AG20443 (cell line): ENCODE measurements at regions not wholly inside any gene's neighbourhood (a gene's known extent, or its start where the extent isn't known, plus 50 kb on each side); places are given as distances from the start of the nearest gene placed in this dataset.
"Not testable (repeated sequence)": the region's sequence is repeated elsewhere in the genome, so short reads cannot be mapped to it uniquely, and the experiment has no call there.

ENCODE experiments used
- DNase-seq: peaks from one replicate; pipeline ENCODE4 v3.0.0; 2012; ENCODE audit warnings: low spot score, mixed read lengths

- no peak for DNase-seq
Measured at GRCh38 chr2:139550341-139550740, 770.2 kb upstream of the NXPH2 start.

GRCh38 chr2:139544186-139544851 lies 764.1 kb upstream of the NXPH2 start:
- no peak for DNase-seq

- not testable (repeated sequence) for DNase-seq
Measured at GRCh38 chr2:139538332-139539020, 758.3 kb upstream of the NXPH2 start.

- DNase-seq = no peak
Measured at GRCh38 chr2:139529080-139529479, 748.9 kb upstream of the NXPH2 start.

GRCh38 chr2:139526781-139527180 lies 746.6 kb upstream of the NXPH2 start:
- no peak for DNase-seq

- DNase-seq = no peak
Measured at GRCh38 chr2:139518321-139518720, 738.1 kb upstream of the NXPH2 start.

- no peak for DNase-seq
Measured at GRCh38 chr2:139514951-139515350, 734.8 kb upstream of the NXPH2 start.

- DNase-seq = no peak
Measured at GRCh38 chr2:139495851-139496250, 715.7 kb upstream of the NXPH2 start.

GRCh38 chr2:139492131-139492680 lies 712.0 kb upstream of the NXPH2 start:
- DNase-seq = no peak

- no peak for DNase-seq
Measured at GRCh38 chr2:139480161-139480650, 700.0 kb upstream of the NXPH2 start.

GRCh38 chr2:139478165-139478914 lies 698.1 kb upstream of the NXPH2 start:
- no peak for DNase-seq

- DNase-seq = no peak
Measured at GRCh38 chr2:139477618-139478017, 697.4 kb upstream of the NXPH2 start.

GRCh38 chr2:139469985-139470384 lies 689.8 kb upstream of the NXPH2 start:
- DNase-seq = no peak

- no peak for DNase-seq
Measured at GRCh38 chr2:139465789-139466188, 685.6 kb upstream of the NXPH2 start.

GRCh38 chr2:139457873-139458272 lies 677.7 kb upstream of the NXPH2 start:
- DNase-seq = no peak

- DNase-seq = no peak
Measured at GRCh38 chr2:139454251-139454650, 674.1 kb upstream of the NXPH2 start.

GRCh38 chr2:139439100-139439499 lies 658.9 kb upstream of the NXPH2 start:
- DNase-seq = no peak

GRCh38 chr2:139438478-139438877 lies 658.3 kb upstream of the NXPH2 start:
- no peak for DNase-seq

- no peak for DNase-seq
Measured at GRCh38 chr2:139427164-139427563, 647.0 kb upstream of the NXPH2 start.

GRCh38 chr2:139424101-139424500 lies 643.9 kb upstream of the NXPH2 start:
- no peak for DNase-seq

GRCh38 chr2:139411236-139411635 lies 631.0 kb upstream of the NXPH2 start:
- DNase-seq = no peak

GRCh38 chr2:139410833-139411174 lies 630.6 kb upstream of the NXPH2 start:
- not testable (repeated sequence) for DNase-seq
